ENCODE measurements at regions not wholly inside any gene's neighbourhood (a gene's known extent, or its start where the extent isn't known, plus 50 kb on each side); places are given as distances from the start of the nearest gene placed in this dataset.
"Not testable (repeated sequence)": the region's sequence is repeated elsewhere in the genome, so short reads cannot be mapped to it uniquely, and the experiment has no call there.

- no peak for DNase-seq
Observed at GRCh38 chr3:105982207-105982606, 113.4 kb upstream of the CBLB start.

GRCh38 chr3:105984837-105985236 lies 116.0 kb upstream of the CBLB start:
- no peak for DNase-seq

- not testable (repeated sequence) for DNase-seq
Observed at GRCh38 chr3:105986343-105986742, 117.5 kb upstream of the CBLB start.

- DNase-seq, result no peak
Observed at GRCh38 chr3:105987809-105988208, 119.0 kb upstream of the CBLB start.

GRCh38 chr3:105988540-105989212 lies 119.9 kb upstream of the CBLB start:
- DNase-seq, result no peak

GRCh38 chr3:105996781-105997180 lies 128.0 kb upstream of the CBLB start:
- DNase-seq, result no peak

- no peak for DNase-seq
Observed at GRCh38 chr3:105997466-105997799, 128.6 kb upstream of the CBLB start.

GRCh38 chr3:105997800-105998526 lies 129.2 kb upstream of the CBLB start:
- no peak for DNase-seq

- DNase-seq, result no peak
Observed at GRCh38 chr3:105999856-106000255, 131.0 kb upstream of the CBLB start.

GRCh38 chr3:106001923-106002322 lies 133.1 kb upstream of the CBLB start:
- no peak for DNase-seq

GRCh38 chr3:106004137-106004681 lies 135.4 kb upstream of the CBLB start:
- no peak for DNase-seq

- DNase-seq, result no peak
Observed at GRCh38 chr3:106004826-106005225, 136.0 kb upstream of the CBLB start.

GRCh38 chr3:106006001-106006400 lies 137.2 kb upstream of the CBLB start:
- no peak for DNase-seq

GRCh38 chr3:106006571-106006970 lies 137.8 kb upstream of the CBLB start:
- no peak for DNase-seq

- no peak for DNase-seq
Observed at GRCh38 chr3:106007512-106007911, 138.7 kb upstream of the CBLB start.

GRCh38 chr3:106008766-106009165 lies 140.0 kb upstream of the CBLB start:
- no peak for DNase-seq

GRCh38 chr3:106010829-106011228 lies 142.0 kb upstream of the CBLB start:
- DNase-seq, result no peak

GRCh38 chr3:106013971-106014370 lies 145.2 kb upstream of the CBLB start:
- no peak for DNase-seq

GRCh38 chr3:106014518-106014917 lies 145.7 kb upstream of the CBLB start:
- DNase-seq, result no peak

- no peak for DNase-seq
Observed at GRCh38 chr3:106014971-106015370, 146.2 kb upstream of the CBLB start.

- DNase-seq, result no peak
Observed at GRCh38 chr3:106018102-106018501, 149.3 kb upstream of the CBLB start.

GRCh38 chr3:106018929-106019550 lies 150.2 kb upstream of the CBLB start:
- no peak for DNase-seq

GRCh38 chr3:106022913-106023312 lies 154.1 kb upstream of the CBLB start:
- no peak for DNase-seq

- no peak for DNase-seq
Observed at GRCh38 chr3:106025151-106025722, 156.4 kb upstream of the CBLB start.

Measured in NCI-H526 treated with DMSO at 0.1 percent for 48 hours (cell line).